K562 (cell line): ENCODE measurements at regions not wholly inside any gene's neighbourhood (a gene's known extent, or its start where the extent isn't known, plus 50 kb on each side); places are given as distances from the start of the nearest gene placed in this dataset.

Source experiments
- ATAC-seq: fragments of 200-7000 bp; cut with Tn5 transposase; 3 replicates; pipeline ENCODE4 v1.9.1; 2020; ENCODE audit warnings: moderate library complexity
- BruUV-seq: library from RNA; stranded (reverse); fragments of 400-500 nt; replicated peaks from 2 replicates; lab custom pipeline; 2021; lab: Mats Ljungman, UMichigan
- CTCF ChIA-PET: fragments of 300-600 bp; formaldehyde crosslinking; extraction: SDS; loops from one replicate; lab custom pipeline; 2021; ENCODE audit warnings: low intra/inter-chr PET ratio; lab: Yijun Ruan, JAX
- POLR2A ChIA-PET: fragments of 300-600, 350-650 bp; sonication (Branson Sonifier 250); formaldehyde crosslinking; extraction: SDS; loops from one replicate; lab custom pipeline; 2021; ENCODE audit warnings: antibody characterized with exemption, inconsistent platforms; lab: Yijun Ruan, JAX
- DNase-seq, 4 experiments: peaks; one replicate each; pipeline versions ENCODE4 v3.0.0 to v3.0.0-alpha.2; 2011 to 2018; ENCODE audit warnings: low spot score in 3 of 4, mixed read lengths in 3 of 4; ENCODE audit errors: extremely low read depth in 1 of 4
- FAIRE-seq: peaks from 2 replicates; lab custom pipeline; 2011; peaks lifted over from hg19 to GRCh38; lab: Jason Lieb, UNC
- H2AFZ ChIP-seq: 2 replicates; pipeline ENCODE4 v1.6.0; 2011; ENCODE audit warnings: low read depth, low read length, control low read depth, inconsistent platforms
- H3K27ac ChIP-seq: fragments of 200-600 bp; 3 replicates; pipeline ENCODE4 v1.8.0; 2011; ENCODE audit warnings: low read depth, mild to moderate bottlenecking, control low read depth, inconsistent platforms, low read length, moderate library complexity, mixed read lengths; ENCODE audit errors: extremely low read depth
- H3K27me3 ChIP-seq, 2 experiments: fragments of 300-600 bp in 1 of 2; 2 replicates in 1 of 2; 3 replicates in 1 of 2; pipeline versions ENCODE4 v1.6.0 to v1.8.0; 2011; ENCODE audit warnings: inconsistent platforms in 2 of 2, low read length in 2 of 2, mild to moderate bottlenecking in 1 of 2, mixed read lengths in 1 of 2, moderate library complexity in 1 of 2; ENCODE audit not compliant: control insufficient read depth in 2 of 2, insufficient read depth in 2 of 2
- H3K36me3 ChIP-seq: fragments of 300-600 bp; 3 replicates; pipeline ENCODE4 v1.8.0; 2011; ENCODE audit warnings: mild to moderate bottlenecking, low read length, inconsistent platforms; ENCODE audit not compliant: control insufficient read depth, insufficient read depth
- H3K4me1 ChIP-seq, 2 experiments: fragments of 200-600 bp in 1 of 2; replicated peaks in 1 of 2; 2 replicates in 1 of 2; 3 replicates in 1 of 2; pipeline versions ENCODE4 v1.5.1 to v1.8.0; 2011; ENCODE audit warnings: inconsistent platforms in 2 of 2, low read length in 2 of 2, mild to moderate bottlenecking in 1 of 2, mixed read lengths in 1 of 2, moderate library complexity in 1 of 2; ENCODE audit not compliant: control insufficient read depth in 2 of 2, insufficient read depth in 2 of 2
- H3K4me2 ChIP-seq: 2 replicates; pipeline ENCODE4 v1.6.1; 2011; ENCODE audit warnings: low read length, control low read depth, inconsistent platforms, mixed read lengths; ENCODE audit not compliant: insufficient read depth
- H3K4me3 ChIP-seq: fragments of 200-600 bp; sonication (generic), shearing (Covaris generic); 2 replicates; pipeline ENCODE4 v1.5.1; 2016; ENCODE audit warnings: control low read depth, inconsistent platforms
- H3K79me2 ChIP-seq: fragments of 200-600 bp; 3 replicates; pipeline ENCODE4 v1.8.0; 2011; ENCODE audit warnings: low read length, inconsistent platforms; ENCODE audit not compliant: control insufficient read depth, insufficient read depth
- H3K9ac ChIP-seq, 2 experiments: 2 replicates each; pipeline versions ENCODE4 v1.6.0 to v1.6.1; 2011; ENCODE audit warnings: low read depth in 2 of 2, low read length in 2 of 2, control low read depth in 1 of 2, inconsistent platforms in 1 of 2, mild to moderate bottlenecking in 1 of 2, mixed read lengths in 1 of 2; ENCODE audit not compliant: insufficient read depth in 1 of 2
- H3K9me1 ChIP-seq: one replicate; pipeline ENCODE4 v1.6.0; 2011; ENCODE audit warnings: inconsistent platforms, mild to moderate bottlenecking, low read length, moderate library complexity; ENCODE audit not compliant: control insufficient read depth, insufficient read depth
- H3K9me3 ChIP-seq: replicated peaks from 2 replicates; pipeline ENCODE4 v1.5.1; 2011; ENCODE audit warnings: low read depth, low read length, inconsistent platforms; ENCODE audit not compliant: control insufficient read depth, insufficient read depth
- H4K20me1 ChIP-seq: replicated peaks from 2 replicates; pipeline ENCODE4 v1.6.1; 2011; ENCODE audit warnings: low read length, inconsistent platforms, mixed read lengths; ENCODE audit not compliant: control insufficient read depth, insufficient read depth
- HMBOX1 ChIP-seq: sonication (generic); IDR thresholded peaks from 2 replicates; pipeline ENCODE4 v1.6.1; 2016
- SMARCC2 ChIP-seq: fragments of 450-650 bp; IDR thresholded peaks from 2 replicates; pipeline ENCODE4 v1.6.1; 2017; ENCODE audit warnings: antibody characterized with exemption, moderate library complexity, mild to moderate bottlenecking, low read depth
- TOE1 ChIP-seq, 2 experiments: fragments of 450-650 bp in 1 of 2; sonication (generic) in 1 of 2; formaldehyde crosslinking in 1 of 2; IDR thresholded peaks; 2 replicates each; pipeline versions ENCODE4 v1.7.1 to v1.8.0; 2016 to 2022; ENCODE audit warnings: borderline replicate concordance in 2 of 2, mild to moderate bottlenecking in 2 of 2, antibody characterized with exemption in 1 of 2, inconsistent platforms in 1 of 2, low read depth in 1 of 2, missing genetic modification reagents in 1 of 2, moderate library complexity in 1 of 2
- WGBS: fragments of 100-300 bp; shearing (Covaris generic); methylation state at CpG from one replicate; pipeline ENCODE4 v1.1.6; 2016; ENCODE audit warnings: low coverage, mixed read lengths; ENCODE audit not compliant: insufficient coverage; ENCODE audit errors: missing lambda C conversion rate; 5-methylcytosine and 5-hydroxymethylcytosine counted together
- in situ Hi-C: fragments of 300-500 bp; cut with MboI; formaldehyde crosslinking; loops from 4 replicates; pipeline ENCODE4 v1.15.0; 2018; ENCODE audit warnings: inconsistent platforms, mixed read lengths
- intact Hi-C: fragments of 100-400 bp; cut with micrococcal nuclease; formaldehyde crosslinking; loops from 2 replicates; pipeline ENCODE4 v1.14.2; 2022

GRCh38 chr10:2627969-2628368, 439.4 kb upstream of the PFKP start:
- no peak overlapping the region for H3K4me2 ChIP-seq
- H4K20me1 ChIP-seq = no peaks in the 10 kb centered on the region
- WGBS = 0% methylated on average over 1 of the region's 1 CpG
- BruUV-seq = no TSS peak
- H3K4me3 ChIP-seq = no peak overlapping the region
- ATAC-seq (no peak), DNase-seq (no peak)
- no peaks in the 10 kb centered on the region for H3K9me3 ChIP-seq
- no peaks in the 10 kb centered on the region for H3K4me1 ChIP-seq
- no peak overlapping the region for H3K9ac ChIP-seq
- H2AFZ ChIP-seq = no peak overlapping the region
- no peak overlapping the region for H3K27ac ChIP-seq
- intact Hi-C loops = no loop called here
- H3K27me3 ChIP-seq = peaks cover 4 to 23% of the 10 kb centered on the region in 2 experiments; a peak in 3 of 5 replicates
- H3K79me2 ChIP-seq = no peaks in the 10 kb centered on the region
- TF ChIP-seq TOE1 (IDR thresholded peaks at IDR 0.05; ENCODE audit: borderline replicate concordance) = no peak
- no peak for TF ChIP-seq TOE1 (CRISPR knock-in tag; IDR thresholded peaks at IDR 0.05; ENCODE audit: borderline replicate concordance, low read depth)
- peak; percentile 84 for TF ChIP-seq HMBOX1
- TF ChIP-seq, all 486 proteins: peak for 1
- CTCF ChIA-PET = no interaction called here
- in situ Hi-C loops = no loop called here
- Histone ChIP-seq H3K9me1 (no peaks in the 10 kb centered on the region), H3K36me3 (no peaks in the 10 kb centered on the region)
- POLR2A ChIA-PET = interaction anchor here (0.6 to 1.1 kb wide), 4 partner anchors 10 to 73 kb away, joined by 3 to 5 read pairs (median 4); no protein-coding TSS in a partner anchor
- FAIRE-seq = no peak

- ATAC-seq (no peak), FAIRE-seq (no peak), DNase-seq (no peak)
- intact Hi-C loops (no loop called here), in situ Hi-C loops (no loop called here)
- CTCF ChIA-PET = no interaction called here
- H3K27me3 ChIP-seq = peaks cover 4 to 23% of the 10 kb centered on the region in 2 experiments; a peak in 3 of 5 replicates
- TF ChIP-seq SMARCC2 = no peak
- no peaks in the 10 kb centered on the region; a peak in 1 of 5 replicates for H3K4me1 ChIP-seq
- no peak overlapping the region for H3K27ac ChIP-seq
- no TSS peak for BruUV-seq
- H3K4me2 ChIP-seq = no peak overlapping the region
- no peaks in the 10 kb centered on the region for H3K9me3 ChIP-seq
- no peaks in the 10 kb centered on the region for H3K79me2 ChIP-seq
- no peak overlapping the region for H3K9ac ChIP-seq
- H3K9me1 ChIP-seq = no peaks in the 10 kb centered on the region
- WGBS = 0% methylated on average over 10 of the region's 10 CpGs
- no peak overlapping the region for H2AFZ ChIP-seq
- H3K4me3 ChIP-seq = no peak overlapping the region
- POLR2A ChIA-PET = no interaction called here
- H3K36me3 ChIP-seq = no peaks in the 10 kb centered on the region
- H4K20me1 ChIP-seq = no peaks in the 10 kb centered on the region
These were observed 442.3 kb upstream of the PFKP start for GRCh38 chr10:2625094-2625493.
